RWPE2 (cell line): ENCODE measurements at regions not wholly inside any gene's neighbourhood (a gene's known extent, or its start where the extent isn't known, plus 50 kb on each side); places are given as distances from the start of the nearest gene placed in this dataset.

Experiments
- ATAC-seq: fragments of 200-7000 bp; cut with Tn5 transposase; 3 replicates; pipeline ENCODE4 v1.9.1; 2021; ENCODE audit warnings: low read depth
- DNase-seq: peaks from one replicate; pipeline ENCODE4 v3.0.0-alpha.2; 2020; ENCODE audit warnings: low spot score
- H3K27ac ChIP-seq: fragments of 450-650 bp; 2 replicates; pipeline ENCODE4 v1.5.1; 2017; ENCODE audit warnings: mild to moderate bottlenecking; ENCODE audit not compliant: poor library complexity, severe bottlenecking
- H3K27me3 ChIP-seq: fragments of 250-450 bp; sonication (Bioruptor Pico); 2 replicates; pipeline ENCODE4 v1.5.1; 2021; ENCODE audit warnings: mild to moderate bottlenecking, moderate library complexity; ENCODE audit not compliant: insufficient read depth, poor library complexity, severe bottlenecking
- H3K36me3 ChIP-seq: fragments of 250-450 bp; sonication (Bioruptor Pico); 2 replicates; pipeline ENCODE4 v1.5.1; 2020; ENCODE audit warnings: low read depth, mild to moderate bottlenecking, moderate library complexity
- H3K4me1 ChIP-seq: fragments of 250-450 bp; sonication (Bioruptor Pico); 2 replicates; pipeline ENCODE4 v1.5.1; 2021; ENCODE audit warnings: mild to moderate bottlenecking, moderate library complexity; ENCODE audit not compliant: insufficient read depth, poor library complexity, severe bottlenecking
- H3K4me3 ChIP-seq: fragments of 250-450 bp; sonication (Bioruptor Pico); 2 replicates; pipeline ENCODE4 v1.5.1; 2021; ENCODE audit warnings: mild to moderate bottlenecking, moderate library complexity; ENCODE audit not compliant: severe bottlenecking
- H3K9me3 ChIP-seq: fragments of 250-450 bp; sonication (Bioruptor Pico); 2 replicates; pipeline ENCODE4 v1.5.1; 2021; ENCODE audit warnings: mild to moderate bottlenecking, moderate library complexity; ENCODE audit not compliant: severe bottlenecking
- CTCF ChIP-seq: fragments of 450-650 bp; IDR thresholded peaks from one replicate; pipeline ENCODE4 v1.5.1; 2017; ENCODE audit warnings: mild to moderate bottlenecking, moderate library complexity; ENCODE audit not compliant: poor library complexity, severe bottlenecking

- ATAC-seq, result no peak
- Histone ChIP-seq H3K4me3 (no peak overlapping the region), H3K36me3 (no peaks in the 10 kb centered on the region), H3K4me1 (no peaks in the 10 kb centered on the region), H3K27me3 (no peaks in the 10 kb centered on the region), H3K27ac (no peak overlapping the region), H3K9me3 (no peaks in the 10 kb centered on the region)
- DNase-seq, result no peak
- no peak for TF ChIP-seq CTCF
Measured at GRCh38 chrX:38893441-38893840, 92.2 kb downstream of the MID1IP1 start.

GRCh38 chrX:38895775-38896174, 94.5 kb downstream of the MID1IP1 start:
- no peak for TF ChIP-seq CTCF
- no peaks in the 10 kb centered on the region for H3K9me3 ChIP-seq
- ATAC-seq, result no peak
- no peaks in the 10 kb centered on the region for H3K27me3 ChIP-seq
- H3K4me3 ChIP-seq, result no peak overlapping the region
- no peaks in the 10 kb centered on the region for H3K4me1 ChIP-seq
- no peaks in the 10 kb centered on the region for H3K36me3 ChIP-seq
- no peak for DNase-seq
- H3K27ac ChIP-seq, result no peak overlapping the region

- Histone ChIP-seq H3K36me3 (no peaks in the 10 kb centered on the region), H3K27me3 (no peaks in the 10 kb centered on the region), H3K4me3 (no peak overlapping the region), H3K4me1 (no peaks in the 10 kb centered on the region), H3K27ac (no peak overlapping the region), H3K9me3 (no peaks in the 10 kb centered on the region)
- DNase-seq (no peak), ATAC-seq (no peak)
- no peak for TF ChIP-seq CTCF
Measured at GRCh38 chrX:38896724-38897298, 95.6 kb downstream of the MID1IP1 start.

GRCh38 chrX:38898261-38898660, 97.0 kb downstream of the MID1IP1 start:
- H3K9me3 ChIP-seq, result no peaks in the 10 kb centered on the region
- H3K4me3 ChIP-seq, result no peak overlapping the region
- H3K4me1 ChIP-seq, result no peaks in the 10 kb centered on the region
- TF ChIP-seq CTCF, result no peak
- no peaks in the 10 kb centered on the region for H3K36me3 ChIP-seq
- DNase-seq (no peak), ATAC-seq (no peak)
- H3K27me3 ChIP-seq, result no peaks in the 10 kb centered on the region
- H3K27ac ChIP-seq, result no peak overlapping the region

DNA sequence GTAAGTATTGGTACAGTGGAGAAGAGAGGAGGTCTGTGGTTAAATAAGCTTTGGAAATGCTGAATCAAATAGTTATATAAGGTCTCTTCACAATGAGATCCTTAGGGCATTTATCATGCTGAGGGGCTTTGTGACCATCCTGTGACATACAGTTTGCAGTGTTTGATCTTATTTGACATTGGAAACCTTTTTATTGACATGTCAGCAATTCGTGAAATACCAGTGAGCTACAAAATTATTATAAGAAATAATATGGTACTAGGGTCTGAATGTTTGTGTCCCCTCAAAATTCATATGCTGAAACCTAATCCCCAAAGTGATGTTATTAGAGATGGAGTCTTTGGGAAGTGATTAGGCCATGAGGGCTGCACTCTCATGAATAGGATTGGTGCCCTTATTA, 98.4 kb downstream of the MID1IP1 start:
- no peak for ATAC-seq
- H3K4me1 ChIP-seq, result no peaks in the 10 kb centered on the region

More for the DNA sequence above, 98.4 kb downstream of the MID1IP1 start:
- no peak overlapping the region for H3K27ac ChIP-seq
- no peaks in the 10 kb centered on the region for H3K36me3 ChIP-seq
- no peak for DNase-seq
- no peaks in the 10 kb centered on the region for H3K9me3 ChIP-seq
- H3K4me3 ChIP-seq, result no peak overlapping the region
- no peaks in the 10 kb centered on the region for H3K27me3 ChIP-seq
- no peak for TF ChIP-seq CTCF
